Stimulated activated naive B cell treated with anti-CD40 and anti-IgM and Interleukin-4, amounts not matched to agents 10 μg/mL and 1 μg/mL and 100 μg/mL, for 72 hours (primary cell): ENCODE measurements at regions not wholly inside any gene's neighbourhood (a gene's known extent, or its start where the extent isn't known, plus 50 kb on each side); places are given as distances from the start of the nearest gene placed in this dataset.
A peak's percentile ranks its signal among the peaks of the same experiment; 100 is the strongest.

Experiments
- ATAC-seq, 2 donors: fragments of 150-1000 bp; cut with Tn5 transposase; replicated peaks; 2 replicates each; pipeline ENCODE4 v1.10.0; 2021; ENCODE audit warnings: moderate library complexity in 1 of 2
- DNase-seq: peaks from one replicate; pipeline ENCODE4 v3.0.0; 2021
- H3K27ac Mint-ChIP-seq: one replicate; pipeline ENCODE4 v1.8.0; 2022; ENCODE audit warnings: mild to moderate bottlenecking, mixed read lengths
- H3K27me3 Mint-ChIP-seq, 2 donors: one replicate each; pipeline ENCODE4 v1.8.0; 2022; ENCODE audit warnings: mixed read lengths in 2 of 2
- H3K36me3 Mint-ChIP-seq, 2 donors: one replicate each; pipeline ENCODE4 v1.8.0; 2022; ENCODE audit warnings: mixed read lengths in 2 of 2, mild to moderate bottlenecking in 1 of 2
- H3K4me1 Mint-ChIP-seq, 2 donors: one replicate each; pipeline ENCODE4 v1.8.0; 2022; ENCODE audit warnings: mixed read lengths in 2 of 2, mild to moderate bottlenecking in 1 of 2
- H3K4me3 Mint-ChIP-seq, 2 donors: one replicate each; pipeline ENCODE4 v1.8.0; 2022; ENCODE audit warnings: mild to moderate bottlenecking in 2 of 2, mixed read lengths in 2 of 2, moderate library complexity in 1 of 2
- H3K9me3 Mint-ChIP-seq, 2 donors: one replicate each; pipeline ENCODE4 v1.8.0; 2022; ENCODE audit warnings: mixed read lengths in 2 of 2, mild to moderate bottlenecking in 1 of 2

DNA sequence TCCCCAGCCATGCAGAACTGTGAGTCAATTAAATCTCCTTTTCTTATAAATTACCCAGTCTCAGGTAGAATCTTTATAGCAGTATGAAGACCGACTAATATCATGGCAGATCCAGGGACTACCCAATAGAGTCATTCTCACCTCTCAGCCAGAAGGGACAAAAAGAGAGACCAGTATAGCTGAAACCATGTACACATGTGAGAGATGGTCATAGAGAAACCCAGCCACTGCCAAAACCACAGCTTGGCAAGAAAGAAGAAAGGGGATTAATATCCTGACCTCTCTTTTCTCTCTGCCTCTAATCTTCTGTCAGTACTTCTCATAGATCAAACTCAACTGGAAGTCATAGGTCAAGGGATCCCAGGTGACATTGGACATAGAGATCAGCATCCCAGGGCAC is 109.8 kb downstream of the CCDC34 start:
- ATAC-seq, result no peak
- H3K27ac Mint-ChIP-seq, result no peak overlapping the region
- H3K4me3 Mint-ChIP-seq, result no peak overlapping the region
- H3K27me3 Mint-ChIP-seq, result peaks cover 0 to 7% of the 10 kb centered on the region in 2 donors
- no peaks in the 10 kb centered on the region for H3K4me1 Mint-ChIP-seq
- H3K9me3 Mint-ChIP-seq, result peaks cover 0 to 3% of the 10 kb centered on the region in 2 donors
- DNase-seq, result no peak
- no peaks in the 10 kb centered on the region for H3K36me3 Mint-ChIP-seq

- Mint-ChIP-seq H3K4me3 (no peak overlapping the region), H3K36me3 (no peaks in the 10 kb centered on the region), H3K4me1 (no peaks in the 10 kb centered on the region), H3K27ac (peak overlapping the region; percentile 52), H3K9me3 (peaks cover 0 to 3% of the 10 kb centered on the region in 2 donors), H3K27me3 (no peaks in the 10 kb centered on the region)
- ATAC-seq, result no peak
- DNase-seq, result no peak
These were observed 111.9 kb downstream of the CCDC34 start for GRCh38 chr11:27250867-27251665.

GRCh38 chr11:27248576-27249509 is 114.2 kb downstream of the CCDC34 start:
- H3K27ac Mint-ChIP-seq, result no peak overlapping the region
- DNase-seq, result no peak
- no peak for ATAC-seq
- H3K36me3 Mint-ChIP-seq, result no peaks in the 10 kb centered on the region
- no peaks in the 10 kb centered on the region for H3K9me3 Mint-ChIP-seq
- no peak overlapping the region for H3K4me3 Mint-ChIP-seq
- H3K4me1 Mint-ChIP-seq, result no peaks in the 10 kb centered on the region
- no peaks in the 10 kb centered on the region for H3K27me3 Mint-ChIP-seq

- Mint-ChIP-seq H3K4me3 (no peak overlapping the region), H3K9me3 (no peaks in the 10 kb centered on the region), H3K4me1 (no peaks in the 10 kb centered on the region), H3K27me3 (no peaks in the 10 kb centered on the region), H3K27ac (no peak overlapping the region), H3K36me3 (no peaks in the 10 kb centered on the region)
- DNase-seq (no peak), ATAC-seq (no peak)
These were observed 115.4 kb downstream of the CCDC34 start for GRCh38 chr11:27247660-27248059.

DNA sequence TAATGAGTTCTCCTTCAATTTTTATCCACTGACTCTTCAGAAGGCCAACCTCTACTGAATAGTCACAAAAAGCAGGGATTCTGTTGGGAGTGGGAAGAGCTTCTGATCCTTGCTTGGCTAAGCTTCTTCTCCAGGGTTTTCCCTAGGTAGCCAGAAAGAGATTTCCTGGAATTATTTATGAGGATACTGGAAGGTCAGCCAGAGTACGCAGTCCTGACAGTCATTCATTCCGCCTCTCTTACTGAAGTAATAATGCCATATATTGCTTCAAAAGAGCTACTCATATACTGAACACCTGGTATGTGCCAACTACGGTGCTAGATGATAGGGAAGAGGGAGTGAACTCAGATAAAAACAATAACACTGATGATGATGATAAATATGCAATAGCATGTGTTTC is 116.1 kb downstream of the CCDC34 start:
- no peak for DNase-seq
- Mint-ChIP-seq H3K36me3 (no peaks in the 10 kb centered on the region), H3K9me3 (no peaks in the 10 kb centered on the region), H3K4me3 (no peak overlapping the region), H3K27ac (no peak overlapping the region), H3K27me3 (no peaks in the 10 kb centered on the region), H3K4me1 (no peaks in the 10 kb centered on the region)
- ATAC-seq, result no peak

- no peaks in the 10 kb centered on the region for H3K27me3 Mint-ChIP-seq
- H3K4me1 Mint-ChIP-seq, result no peaks in the 10 kb centered on the region
- DNase-seq (no peak), ATAC-seq (no peak)
- H3K4me3 Mint-ChIP-seq, result no peak overlapping the region
- H3K27ac Mint-ChIP-seq, result no peak overlapping the region
- H3K36me3 Mint-ChIP-seq, result no peaks in the 10 kb centered on the region
- no peaks in the 10 kb centered on the region for H3K9me3 Mint-ChIP-seq
These were observed 118.1 kb downstream of the CCDC34 start for GRCh38 chr11:27244900-27245299.

DNA sequence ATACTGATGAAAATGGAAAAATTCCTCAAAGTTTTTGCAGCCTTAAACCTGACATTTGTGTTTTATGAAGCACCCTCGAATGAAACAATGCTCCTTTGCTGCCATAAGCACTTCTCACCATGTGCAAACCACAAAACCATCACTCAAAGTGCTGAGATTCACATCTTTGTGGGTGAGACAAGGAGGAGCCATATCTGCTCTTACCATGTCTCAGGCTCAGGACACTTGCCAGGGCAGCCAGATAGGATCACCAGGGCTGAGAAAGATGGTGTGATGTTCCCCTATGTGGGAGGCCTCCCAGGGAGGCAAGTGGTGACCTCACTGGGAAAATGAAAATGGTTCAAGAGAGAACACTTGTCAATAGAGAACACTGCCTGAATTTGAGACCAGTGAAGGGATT is 120.4 kb downstream of the CCDC34 start:
- H3K4me3 Mint-ChIP-seq, result no peak overlapping the region
- H3K9me3 Mint-ChIP-seq, result no peaks in the 10 kb centered on the region
- H3K27ac Mint-ChIP-seq, result no peak overlapping the region
- H3K36me3 Mint-ChIP-seq, result no peaks in the 10 kb centered on the region
- no peaks in the 10 kb centered on the region for H3K27me3 Mint-ChIP-seq
- DNase-seq (no peak), ATAC-seq (no peak)
- H3K4me1 Mint-ChIP-seq, result no peaks in the 10 kb centered on the region

- H3K27me3 Mint-ChIP-seq, result no peaks in the 10 kb centered on the region
- no peak overlapping the region for H3K4me3 Mint-ChIP-seq
- H3K4me1 Mint-ChIP-seq, result no peaks in the 10 kb centered on the region
- no peaks in the 10 kb centered on the region for H3K36me3 Mint-ChIP-seq
- DNase-seq, result no peak
- ATAC-seq, result no peak
- no peaks in the 10 kb centered on the region for H3K9me3 Mint-ChIP-seq
- H3K27ac Mint-ChIP-seq, result no peak overlapping the region
These were observed 121.5 kb downstream of the CCDC34 start for GRCh38 chr11:27241311-27242122.

- Mint-ChIP-seq H3K27ac (no peak overlapping the region), H3K4me1 (no peaks in the 10 kb centered on the region), H3K9me3 (no peaks in the 10 kb centered on the region), H3K36me3 (no peaks in the 10 kb centered on the region), H3K27me3 (no peaks in the 10 kb centered on the region), H3K4me3 (no peak overlapping the region)
- ATAC-seq (no peak), DNase-seq (no peak)
These were observed 123.6 kb downstream of the CCDC34 start for GRCh38 chr11:27239305-27239942.

DNA sequence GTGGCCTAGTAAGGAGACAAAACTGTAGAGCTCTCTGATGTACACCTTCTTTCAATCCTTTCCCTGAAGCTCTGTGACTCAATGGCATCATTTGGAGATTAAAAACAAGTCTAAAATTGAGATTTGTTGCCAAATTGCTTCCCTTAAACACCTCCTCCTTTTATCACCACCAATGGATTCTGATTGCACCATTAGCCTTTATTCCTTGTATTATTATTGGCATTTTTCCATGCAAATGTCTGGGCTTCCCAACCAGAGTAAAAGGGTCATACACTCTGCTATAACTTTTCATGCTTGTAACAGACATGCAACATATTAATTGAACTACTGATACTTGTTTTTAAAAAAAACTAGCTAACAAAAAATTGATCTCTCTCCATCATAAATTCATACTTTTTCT is 124.2 kb downstream of the CCDC34 start:
- H3K9me3 Mint-ChIP-seq, result no peaks in the 10 kb centered on the region
- H3K27ac Mint-ChIP-seq, result no peak overlapping the region

GRCh38 chr11:27237643-27238042 is 125.4 kb downstream of the CCDC34 start:
- Mint-ChIP-seq H3K36me3 (no peaks in the 10 kb centered on the region), H3K27me3 (no peaks in the 10 kb centered on the region), H3K9me3 (no peaks in the 10 kb centered on the region), H3K4me1 (no peaks in the 10 kb centered on the region), H3K27ac (no peak overlapping the region), H3K4me3 (no peak overlapping the region)
- no peak for ATAC-seq
- no peak for DNase-seq

More for the DNA sequence above, 124.2 kb downstream of the CCDC34 start:
- ATAC-seq, result no peak
- Mint-ChIP-seq H3K27me3 (no peaks in the 10 kb centered on the region), H3K36me3 (no peaks in the 10 kb centered on the region), H3K4me3 (no peak overlapping the region), H3K4me1 (no peaks in the 10 kb centered on the region)
- no peak for DNase-seq

DNA sequence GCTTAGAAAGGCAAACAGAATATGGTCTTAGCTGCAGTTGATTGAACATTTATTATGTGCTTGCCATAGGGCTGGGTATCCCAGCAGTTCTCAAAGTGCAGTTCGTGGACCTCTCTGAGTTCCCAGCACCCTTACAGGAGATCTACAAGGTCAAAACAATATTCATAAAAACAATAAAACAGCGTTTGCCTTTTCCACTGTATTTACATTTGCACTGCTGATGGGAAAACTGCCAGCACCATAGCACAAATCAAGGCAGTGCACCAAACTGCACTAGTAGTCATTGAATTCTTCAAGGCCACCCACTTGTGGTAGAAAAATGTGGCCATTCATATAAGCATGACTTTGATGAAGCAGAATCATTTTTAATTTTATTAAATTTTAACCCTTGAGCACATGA is 128.1 kb downstream of the CCDC34 start:
- no peaks in the 10 kb centered on the region for H3K27me3 Mint-ChIP-seq
- H3K9me3 Mint-ChIP-seq, result no peaks in the 10 kb centered on the region
- ATAC-seq (no peak), DNase-seq (no peak)
- H3K36me3 Mint-ChIP-seq, result no peaks in the 10 kb centered on the region
- no peaks in the 10 kb centered on the region for H3K4me1 Mint-ChIP-seq
- no peak overlapping the region for H3K4me3 Mint-ChIP-seq
- H3K27ac Mint-ChIP-seq, result no peak overlapping the region

GRCh38 chr11:27234043-27234668 is 128.9 kb downstream of the CCDC34 start:
- no peaks in the 10 kb centered on the region for H3K36me3 Mint-ChIP-seq
- peak overlapping the region in 1 of 2 donors; percentile 9 for H3K4me3 Mint-ChIP-seq
- no peaks in the 10 kb centered on the region for H3K4me1 Mint-ChIP-seq
- H3K9me3 Mint-ChIP-seq, result no peaks in the 10 kb centered on the region
- no peaks in the 10 kb centered on the region for H3K27me3 Mint-ChIP-seq
- no peak overlapping the region for H3K27ac Mint-ChIP-seq
- peak; percentile 34 for DNase-seq
- peak; percentile 85 to 93 for ATAC-seq
